ENCODE measurements at regions not wholly inside any gene's neighbourhood (a gene's known extent, or its start where the extent isn't known, plus 50 kb on each side); places are given as distances from the start of the nearest gene placed in this dataset.
"Not testable (repeated sequence)": the region's sequence is repeated elsewhere in the genome, so short reads cannot be mapped to it uniquely, and the experiment has no call there.

- no peak for DNase-seq (ENCODE audit: low read depth)
- in situ Hi-C loops (cut with HindIII; ENCODE audit: low pct_unique_long_range_greater_than_20kb, low sequenced_read_pairs), result no loop called here
Measured at GRCh38 chr3:34075975-34076374, 277.5 kb downstream of the PDCD6IP start.

GRCh38 chr3:34077417-34078195 is 279.2 kb downstream of the PDCD6IP start:
- DNase-seq (ENCODE audit: low read depth), result no peak
- in situ Hi-C loops (cut with HindIII; ENCODE audit: low pct_unique_long_range_greater_than_20kb, low sequenced_read_pairs), result no loop called here

- no peak for DNase-seq (ENCODE audit: low read depth)
- in situ Hi-C loops (cut with HindIII; ENCODE audit: low pct_unique_long_range_greater_than_20kb, low sequenced_read_pairs), result no loop called here
Measured at GRCh38 chr3:34078418-34078817, 280.0 kb downstream of the PDCD6IP start.

- in situ Hi-C loops (cut with HindIII; ENCODE audit: low pct_unique_long_range_greater_than_20kb, low sequenced_read_pairs); DNase-seq (ENCODE audit: low read depth): not testable (repeated sequence)
Measured at GRCh38 chr3:34079849-34080248, 281.4 kb downstream of the PDCD6IP start.

- DNase-seq (ENCODE audit: low read depth); in situ Hi-C loops (cut with HindIII; ENCODE audit: low pct_unique_long_range_greater_than_20kb, low sequenced_read_pairs): not testable (repeated sequence)
Measured at GRCh38 chr3:34090379-34090778, 291.9 kb downstream of the PDCD6IP start.

GRCh38 chr3:34090876-34091275 is 292.4 kb downstream of the PDCD6IP start:
- no peak for DNase-seq (ENCODE audit: low read depth)
- in situ Hi-C loops (cut with HindIII; ENCODE audit: low pct_unique_long_range_greater_than_20kb, low sequenced_read_pairs), result no loop called here

- DNase-seq (ENCODE audit: low read depth), result not testable (repeated sequence)
Measured at GRCh38 chr3:34094280-34094679, 295.9 kb downstream of the PDCD6IP start.

GRCh38 chr3:34102288-34102687 is 303.9 kb downstream of the PDCD6IP start:
- DNase-seq (ENCODE audit: low read depth), result no peak
- in situ Hi-C loops (cut with HindIII; ENCODE audit: low pct_unique_long_range_greater_than_20kb, low sequenced_read_pairs), result no loop called here

More at GRCh38 chr3:34094280-34094679, 295.9 kb downstream of the PDCD6IP start:
- in situ Hi-C loops (cut with HindIII; ENCODE audit: low pct_unique_long_range_greater_than_20kb, low sequenced_read_pairs), result not testable (repeated sequence)

- no peak for DNase-seq (ENCODE audit: low read depth)
- in situ Hi-C loops (cut with HindIII; ENCODE audit: low pct_unique_long_range_greater_than_20kb, low sequenced_read_pairs), result no loop called here
Measured at GRCh38 chr3:34106379-34106778, 307.9 kb downstream of the PDCD6IP start.

GRCh38 chr3:34106879-34107278 is 308.4 kb downstream of the PDCD6IP start:
- in situ Hi-C loops (cut with HindIII; ENCODE audit: low pct_unique_long_range_greater_than_20kb, low sequenced_read_pairs), result no loop called here
- DNase-seq (ENCODE audit: low read depth), result peak; percentile 3

GRCh38 chr3:34107669-34108068 is 309.2 kb downstream of the PDCD6IP start:
- no peak for DNase-seq (ENCODE audit: low read depth)
- in situ Hi-C loops (cut with HindIII; ENCODE audit: low pct_unique_long_range_greater_than_20kb, low sequenced_read_pairs), result no loop called here

GRCh38 chr3:34109021-34109420 is 310.6 kb downstream of the PDCD6IP start:
- in situ Hi-C loops (cut with HindIII; ENCODE audit: low pct_unique_long_range_greater_than_20kb, low sequenced_read_pairs), result no loop called here
- DNase-seq (ENCODE audit: low read depth), result no peak

GRCh38 chr3:34109846-34110245 is 311.4 kb downstream of the PDCD6IP start:
- no peak for DNase-seq (ENCODE audit: low read depth)
- in situ Hi-C loops (cut with HindIII; ENCODE audit: low pct_unique_long_range_greater_than_20kb, low sequenced_read_pairs), result no loop called here

GRCh38 chr3:34111361-34111760 is 312.9 kb downstream of the PDCD6IP start:
- DNase-seq (ENCODE audit: low read depth), result no peak
- in situ Hi-C loops (cut with HindIII; ENCODE audit: low pct_unique_long_range_greater_than_20kb, low sequenced_read_pairs), result no loop called here

- in situ Hi-C loops (cut with HindIII; ENCODE audit: low pct_unique_long_range_greater_than_20kb, low sequenced_read_pairs), result not testable (repeated sequence)
Measured at GRCh38 chr3:34112261-34112660, 313.8 kb downstream of the PDCD6IP start.

GRCh38 chr3:34131091-34131490 is 332.7 kb downstream of the PDCD6IP start:
- no peak for DNase-seq (ENCODE audit: low read depth)
- in situ Hi-C loops (cut with HindIII; ENCODE audit: low pct_unique_long_range_greater_than_20kb, low sequenced_read_pairs), result no loop called here

More at GRCh38 chr3:34112261-34112660, 313.8 kb downstream of the PDCD6IP start:
- DNase-seq (ENCODE audit: low read depth), result not testable (repeated sequence)

- in situ Hi-C loops (cut with HindIII; ENCODE audit: low pct_unique_long_range_greater_than_20kb, low sequenced_read_pairs), result no loop called here
Measured at GRCh38 chr3:34132069-34132692, 333.8 kb downstream of the PDCD6IP start.

GRCh38 chr3:34139566-34139965 is 341.1 kb downstream of the PDCD6IP start:
- no peak for DNase-seq (ENCODE audit: low read depth)
- in situ Hi-C loops (cut with HindIII; ENCODE audit: low pct_unique_long_range_greater_than_20kb, low sequenced_read_pairs), result no loop called here

More at GRCh38 chr3:34132069-34132692, 333.8 kb downstream of the PDCD6IP start:
- DNase-seq (ENCODE audit: low read depth), result no peak

GRCh38 chr3:34140616-34141015 is 342.2 kb downstream of the PDCD6IP start:
- no peak for DNase-seq (ENCODE audit: low read depth)
- in situ Hi-C loops (cut with HindIII; ENCODE audit: low pct_unique_long_range_greater_than_20kb, low sequenced_read_pairs), result no loop called here
